NCI-H510A (cell line): ENCODE measurements at regions not wholly inside any gene's neighbourhood (a gene's known extent, or its start where the extent isn't known, plus 50 kb on each side); places are given as distances from the start of the nearest gene placed in this dataset.

ENCODE experiments used
- DNase-seq: peaks from one replicate; lab custom pipeline; 2025; lab: John Stamatoyannopoulos, UW

- no peak for DNase-seq
Measured at GRCh38 chr2:146235158-146235557, 1609.7 kb upstream of the ACVR2A start.

DNA sequence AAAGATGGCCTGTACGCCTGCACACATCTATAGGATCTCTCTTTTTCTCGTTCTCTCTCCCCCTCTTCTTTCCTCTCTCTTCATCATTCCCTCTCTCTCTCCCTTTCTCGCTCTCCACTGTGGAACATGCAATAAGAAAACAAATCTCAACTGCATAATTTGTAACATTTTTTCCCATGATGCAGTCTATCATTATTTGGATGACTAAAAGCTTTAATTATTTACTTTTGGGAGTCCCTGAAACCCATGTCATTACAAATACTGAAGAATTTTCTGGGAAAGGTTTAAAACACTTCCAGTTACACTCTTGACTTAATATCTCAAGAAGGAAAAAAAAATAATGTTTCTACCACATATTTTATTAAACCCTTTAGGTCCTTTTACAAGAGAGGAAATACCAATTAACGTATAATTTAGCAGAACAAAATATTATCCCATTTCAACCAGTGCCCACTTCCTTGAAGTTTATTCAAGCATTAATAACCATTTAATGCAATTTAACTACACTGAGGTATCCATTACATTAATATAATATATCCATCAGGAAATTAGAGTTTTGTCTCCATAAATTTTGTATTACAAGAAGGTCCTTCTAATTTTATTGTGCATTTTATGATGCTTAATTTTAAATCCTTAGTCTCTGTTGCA lies 1615.2 kb upstream of the ACVR2A start:
- DNase-seq: no peak

DNA sequence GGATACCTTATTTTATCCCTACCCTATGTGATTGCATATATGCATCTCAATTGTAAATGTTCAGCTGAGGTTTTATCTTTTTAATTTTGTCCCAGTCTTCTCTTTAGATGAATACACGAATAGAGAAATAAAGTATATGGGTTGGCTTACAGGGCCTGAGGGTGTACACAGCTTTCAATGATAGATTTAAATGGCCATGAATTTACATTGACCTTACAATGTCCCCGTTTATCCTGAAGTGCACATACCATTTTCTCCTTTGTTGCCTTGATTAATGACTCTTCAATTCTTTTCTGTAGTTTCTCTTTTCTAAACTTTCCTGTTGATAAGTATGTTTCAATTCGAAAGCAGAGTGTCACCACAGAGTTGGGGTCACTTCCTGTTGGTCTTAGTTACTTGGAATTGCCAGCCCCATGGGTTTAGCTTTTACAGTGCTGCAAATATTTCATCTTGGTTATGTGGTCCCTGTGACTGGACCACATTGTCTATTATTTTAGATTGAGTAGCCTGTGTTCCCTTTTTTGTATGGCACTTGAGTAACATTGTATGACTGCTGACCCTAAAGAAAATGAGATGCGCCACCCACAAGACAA lies 1616.3 kb upstream of the ACVR2A start:
- DNase-seq: no peak

DNA sequence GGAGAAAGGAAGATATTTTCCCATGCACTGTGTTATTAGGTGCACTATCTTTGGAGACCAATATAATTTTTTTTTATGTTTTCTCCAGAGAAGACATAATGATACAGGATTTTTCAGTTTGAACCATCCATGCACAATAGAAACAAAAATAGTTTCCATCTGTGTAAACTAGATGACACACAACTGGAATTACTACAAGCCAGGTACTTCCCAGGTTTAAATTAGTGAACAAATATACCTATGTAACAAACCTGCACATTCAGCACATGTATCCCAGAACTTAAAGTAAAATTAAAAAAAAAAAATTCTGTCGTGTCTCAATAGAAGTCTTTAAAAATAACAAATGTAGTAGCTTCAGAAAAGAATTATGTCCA lies 1616.8 kb upstream of the ACVR2A start:
- no peak for DNase-seq

- no peak for DNase-seq
Measured at GRCh38 chr2:146227152-146228019, 1617.4 kb upstream of the ACVR2A start.

GRCh38 chr2:146226077-146226476 lies 1618.8 kb upstream of the ACVR2A start:
- DNase-seq: no peak

GRCh38 chr2:146221826-146222225 lies 1623.0 kb upstream of the ACVR2A start:
- DNase-seq: no peak

DNA sequence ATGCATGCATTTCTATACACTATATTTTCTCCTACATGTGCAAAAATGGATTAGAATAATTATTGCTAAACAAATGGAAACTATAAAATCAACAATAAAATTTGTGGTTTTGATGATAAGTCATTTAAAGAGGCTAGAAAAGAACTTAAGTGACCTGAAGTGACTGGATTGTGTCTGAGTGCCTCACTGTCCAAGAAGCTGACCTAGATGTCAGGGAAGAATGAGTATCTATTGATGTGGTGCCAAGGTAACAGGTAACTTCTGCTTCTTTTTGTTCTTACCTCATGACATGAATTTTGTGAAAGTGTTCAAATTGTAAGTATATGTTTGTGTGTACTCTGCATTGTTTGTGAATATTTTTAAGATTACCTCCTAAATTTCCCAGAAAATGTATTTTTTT lies 1623.9 kb upstream of the ACVR2A start:
- DNase-seq: no peak

DNA sequence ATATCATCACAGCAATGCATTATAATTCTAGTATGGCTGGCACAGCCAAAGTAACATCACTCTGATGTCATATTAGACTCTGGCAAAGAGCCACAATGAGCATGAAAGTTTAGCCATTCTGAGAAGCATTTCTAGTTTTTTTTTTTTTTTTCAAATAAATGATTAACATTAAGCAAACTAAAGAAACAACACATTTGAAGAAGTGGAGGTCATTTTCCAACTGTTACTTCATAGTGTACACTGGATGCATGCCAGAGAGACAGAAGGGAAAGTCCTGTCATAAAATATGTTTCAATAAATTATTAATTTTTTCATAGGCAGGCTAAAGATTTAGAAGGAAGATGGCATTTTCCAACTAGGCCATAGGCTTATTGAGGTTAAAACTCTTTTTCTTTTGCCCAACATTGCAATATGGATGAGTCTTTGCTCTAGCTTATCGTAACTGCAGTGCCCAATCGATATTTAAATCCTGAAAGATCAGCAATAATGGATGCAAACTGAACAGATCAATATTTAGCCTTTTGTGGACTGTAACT lies 1630.4 kb upstream of the ACVR2A start:
- DNase-seq: no peak

DNA sequence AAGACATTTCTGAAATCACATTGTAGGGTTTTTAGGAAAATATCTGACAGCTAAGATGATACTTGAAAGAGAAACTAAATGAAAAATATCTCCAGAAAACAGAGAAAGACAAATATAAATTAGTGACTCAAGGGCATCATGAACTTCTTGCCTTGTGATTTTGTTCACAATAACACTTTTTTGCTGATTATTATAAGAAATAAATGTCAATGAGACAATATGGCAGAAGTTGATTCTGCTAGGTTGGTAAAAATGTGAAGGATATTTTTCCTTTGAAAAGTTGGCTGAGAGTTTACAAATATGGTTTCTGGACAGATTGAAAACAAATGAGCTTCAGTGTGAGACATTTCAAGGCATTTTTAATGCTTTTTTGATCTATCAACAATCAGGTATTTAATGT lies 1631.2 kb upstream of the ACVR2A start:
- DNase-seq: no peak

DNA sequence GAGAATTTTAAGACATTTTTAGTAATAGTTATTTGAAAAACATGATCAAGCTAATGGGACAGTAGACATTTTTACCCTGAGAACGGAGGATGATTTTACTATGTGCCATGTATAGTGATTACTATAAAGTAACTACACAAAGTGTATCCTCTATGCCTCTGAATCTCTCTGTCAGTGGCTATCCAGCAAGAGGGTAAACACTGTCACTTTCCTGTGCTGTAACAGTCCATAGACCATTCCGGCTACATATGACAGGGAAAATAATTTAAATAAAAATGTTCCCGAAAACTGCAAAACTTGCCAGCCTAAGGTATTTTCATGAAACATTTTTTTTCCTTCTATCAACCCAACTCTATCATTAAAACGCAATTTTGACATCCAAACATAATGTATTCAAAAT lies 1632.2 kb upstream of the ACVR2A start:
- no peak for DNase-seq

DNA sequence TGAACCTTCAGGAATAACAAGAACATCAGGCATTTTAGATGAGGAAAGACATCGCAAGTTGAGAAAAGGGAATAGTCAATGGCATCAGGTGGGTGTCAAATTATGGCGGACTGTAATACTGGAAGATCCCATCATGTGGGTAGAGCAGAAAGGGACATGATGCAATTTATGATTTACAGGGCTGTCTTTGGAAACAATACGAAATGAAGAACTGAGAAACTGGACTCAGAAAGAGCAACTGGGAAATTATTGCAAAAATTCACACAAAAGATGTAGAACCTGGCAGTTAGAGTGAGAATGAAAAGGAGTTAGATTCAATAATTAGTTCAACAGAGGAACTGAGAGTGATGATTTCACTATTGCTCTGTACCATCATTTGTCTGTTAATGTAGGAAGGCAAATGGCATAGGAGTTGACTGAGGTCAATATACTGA lies 1635.0 kb upstream of the ACVR2A start:
- DNase-seq: no peak

DNA sequence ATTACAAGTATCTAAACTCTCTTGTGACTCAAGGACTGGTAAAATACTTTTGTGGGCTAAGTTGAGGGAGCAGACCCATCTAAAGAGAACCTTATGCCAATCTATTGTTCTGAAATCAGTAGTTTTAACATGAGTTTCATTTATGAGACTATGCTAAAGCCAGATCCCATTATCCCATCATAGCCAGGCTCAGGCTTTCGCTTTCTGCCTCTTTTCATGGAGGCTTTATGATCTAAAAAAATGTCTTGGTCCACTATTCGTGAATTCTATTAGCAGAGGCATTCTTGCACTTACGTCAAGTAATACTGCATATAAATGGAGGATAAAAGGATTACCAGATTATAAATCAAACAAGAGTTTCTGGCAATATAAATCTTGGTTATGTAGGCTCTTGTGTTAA lies 1636.9 kb upstream of the ACVR2A start:
- DNase-seq: no peak

DNA sequence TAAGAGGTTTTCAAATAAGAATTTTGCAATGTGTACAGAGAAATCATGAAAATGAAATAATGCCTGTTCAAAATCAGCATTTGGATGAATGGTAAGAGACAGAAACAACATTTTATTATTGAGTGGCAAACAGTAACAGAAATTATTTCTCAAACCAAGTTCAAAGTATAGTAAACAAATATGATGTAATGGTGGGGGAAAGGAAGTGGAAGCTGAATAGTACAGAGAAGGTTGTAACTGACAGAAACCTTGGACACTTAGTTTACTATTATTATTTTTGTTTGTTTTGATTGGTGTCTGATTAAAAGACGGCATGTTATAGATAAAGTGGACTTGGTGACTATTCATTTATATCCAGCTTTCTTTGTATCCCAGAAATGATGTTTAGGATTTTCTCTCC lies 1637.4 kb upstream of the ACVR2A start:
- DNase-seq: no peak

DNA sequence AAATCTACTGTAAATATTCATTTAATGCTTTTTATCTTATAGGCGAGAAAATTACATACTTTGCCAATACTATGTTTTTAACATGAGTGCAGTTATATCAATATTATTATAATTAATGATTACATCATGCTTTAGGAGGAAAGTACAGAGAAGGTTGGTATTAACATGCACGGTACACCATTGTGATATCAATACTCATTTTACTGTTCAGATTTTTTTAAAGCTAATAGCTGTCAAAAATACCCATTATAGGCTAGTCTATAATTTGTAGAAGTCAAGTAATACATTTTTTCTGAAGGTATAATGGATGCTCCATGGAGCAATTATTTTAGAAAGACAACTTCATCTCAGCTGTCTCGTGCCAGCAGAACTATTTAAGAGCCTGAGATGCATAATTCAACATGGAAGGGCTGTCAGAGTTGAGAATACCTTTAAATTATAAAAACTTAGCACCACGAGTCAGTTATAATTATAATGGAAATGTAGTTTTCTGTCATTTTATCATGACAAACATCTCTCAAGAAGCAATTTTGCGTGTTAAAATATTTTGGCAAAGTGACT lies 1641.7 kb upstream of the ACVR2A start:
- no peak for DNase-seq

- DNase-seq: no peak
Measured at GRCh38 chr2:146193619-146194018, 1651.2 kb upstream of the ACVR2A start.

DNA sequence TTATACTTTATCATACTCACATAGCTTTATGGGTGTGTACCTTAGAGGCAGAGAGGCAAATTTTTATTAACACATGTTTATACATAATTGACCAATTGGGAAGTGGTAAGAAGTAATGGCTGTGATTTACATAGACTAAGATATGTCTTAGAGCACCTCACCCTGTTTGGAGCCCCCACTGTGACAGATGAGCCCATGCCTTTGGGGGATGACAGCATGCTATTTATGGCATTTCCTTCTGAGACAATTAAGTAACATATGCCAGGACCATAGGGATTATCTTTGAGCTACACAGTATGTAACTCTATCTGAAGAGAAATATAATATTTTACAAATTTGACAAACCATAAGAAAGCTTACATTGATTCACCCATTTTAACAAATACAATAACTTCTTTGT lies 1655.3 kb upstream of the ACVR2A start:
- no peak for DNase-seq

DNA sequence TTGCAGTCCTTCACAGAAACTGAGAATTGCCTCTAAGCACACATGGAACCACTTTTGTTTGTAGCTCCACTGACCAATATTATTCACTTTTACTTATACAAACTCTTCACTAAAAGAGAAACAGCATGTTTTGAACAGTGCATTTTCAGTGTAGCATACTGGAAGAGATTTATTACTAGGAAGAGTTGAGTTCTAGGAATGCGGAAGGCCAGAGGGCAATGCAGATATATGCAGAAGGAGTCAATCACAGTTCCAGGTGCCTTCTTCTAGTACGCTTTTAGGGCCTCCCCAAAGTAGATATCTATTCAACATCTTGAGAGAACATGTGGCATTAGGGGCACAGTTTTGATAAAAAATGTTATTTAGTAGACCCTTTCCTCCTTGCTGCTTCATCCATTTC lies 1654.0 kb upstream of the ZEB2 start:
- DNase-seq: no peak

DNA sequence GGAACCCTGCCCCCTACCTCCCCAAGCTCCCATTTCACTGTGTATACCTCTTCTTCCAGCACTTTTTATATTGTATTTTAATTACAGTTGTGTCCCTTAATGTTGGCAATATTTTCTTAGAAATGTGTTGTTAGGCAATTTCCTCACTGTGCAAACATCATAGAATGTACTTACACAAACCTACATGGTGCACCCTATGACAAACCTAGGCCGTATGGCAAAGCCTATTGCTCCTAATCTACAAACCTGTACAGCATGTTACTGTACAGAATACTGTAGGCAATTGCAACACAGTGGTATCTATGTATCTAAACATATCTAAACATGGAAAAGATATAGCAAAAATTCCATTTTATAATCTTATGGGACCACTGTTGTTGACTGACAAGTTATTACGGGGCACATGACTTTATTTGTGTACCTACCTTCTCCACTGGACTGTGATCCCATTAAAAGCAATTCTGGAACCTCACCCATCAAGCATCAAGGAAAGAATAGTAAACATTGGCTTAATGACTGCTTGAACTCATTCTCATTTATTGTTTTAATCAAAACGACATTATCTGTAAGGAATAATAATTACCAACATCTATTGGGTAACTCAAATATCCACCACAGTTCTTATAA lies 1641.5 kb upstream of the ZEB2 start:
- DNase-seq: no peak

DNA sequence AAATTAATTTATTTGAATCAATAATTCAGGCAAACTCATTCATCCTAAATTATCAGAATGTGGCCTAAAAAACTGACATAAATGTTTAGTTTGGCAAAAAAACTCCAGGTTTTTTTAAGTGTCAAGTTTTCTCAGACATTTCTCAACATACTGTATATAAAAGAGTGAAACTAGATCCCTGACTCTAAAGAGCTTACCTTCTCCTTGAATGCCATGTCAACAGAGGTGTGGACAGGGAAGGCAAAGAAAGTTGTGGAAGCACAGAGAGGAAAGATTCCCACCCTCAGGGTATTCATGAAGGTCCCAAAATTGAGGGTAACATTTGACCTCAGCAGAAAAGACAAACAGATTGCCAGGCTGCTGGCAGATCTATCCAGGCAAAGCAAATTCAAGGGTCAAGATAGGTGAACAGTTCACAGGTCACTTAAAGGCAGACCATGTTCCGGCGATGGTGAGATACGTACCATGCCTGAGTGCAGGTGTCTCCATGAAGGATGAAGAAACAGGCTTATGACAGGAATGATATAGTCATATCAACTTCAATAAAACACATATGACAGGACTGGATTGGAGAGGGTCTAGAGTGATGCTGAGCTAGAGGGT lies 1638.3 kb upstream of the ZEB2 start:
- DNase-seq: no peak

DNA sequence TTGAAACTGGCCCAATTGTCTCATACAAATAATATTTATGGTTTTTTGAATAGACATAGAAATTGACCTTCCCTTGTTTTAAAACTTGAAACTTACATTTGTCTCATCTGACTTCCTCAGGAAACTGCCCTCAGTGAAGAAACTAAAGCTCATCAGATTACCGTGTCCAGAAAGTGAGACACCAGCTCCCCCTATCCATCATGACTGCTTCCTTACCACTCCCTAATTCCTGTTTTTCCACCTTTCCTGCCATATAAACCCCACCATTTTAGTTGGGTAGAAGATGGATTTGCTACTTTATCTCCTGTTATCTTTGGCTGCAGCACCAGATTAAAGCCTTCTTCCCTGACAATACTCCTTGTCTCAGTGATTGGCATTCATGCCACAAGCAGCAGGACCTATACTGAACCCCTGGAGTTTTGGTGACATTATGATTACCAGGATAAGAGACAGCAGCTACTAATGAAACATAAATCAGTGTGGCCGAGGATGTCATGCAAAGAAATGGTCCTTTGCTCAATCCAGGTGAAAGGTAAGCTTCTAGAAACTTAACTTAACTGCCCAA lies 1627.6 kb upstream of the ZEB2 start:
- DNase-seq: no peak
